OCI-LY7 (cell line): ENCODE measurements at regions not wholly inside any gene's neighbourhood (a gene's known extent, or its start where the extent isn't known, plus 50 kb on each side); places are given as distances from the start of the nearest gene placed in this dataset.

Experiments used
- BruUV-seq: library from RNA; stranded (reverse); fragments of 400-500 nt; replicated peaks from 2 replicates; lab custom pipeline; 2021; lab: Mats Ljungman, UMichigan
- CTCF ChIA-PET: fragments of 300-600 bp; sonication (Branson Sonifier 250); formaldehyde crosslinking; loops from one replicate; lab custom pipeline; 2022; ENCODE audit warnings: antibody characterized with exemption; ENCODE audit not compliant: unreplicated experiment; lab: Charles Lee
- POLR2A ChIA-PET: fragments of 300-600 bp; sonication (Branson Sonifier 250); formaldehyde crosslinking; loops from one replicate; lab custom pipeline; 2022; ENCODE audit warnings: antibody characterized with exemption; lab: Charles Lee
- DNase-seq: peaks from one replicate; pipeline ENCODE4 v3.0.0-alpha.2; 2015; ENCODE audit warnings: low spot score
- H2AFZ ChIP-seq: fragments of 200-600 bp; sonication (generic), shearing (Covaris generic); 2 replicates; pipeline ENCODE4 v1.6.1; 2014; ENCODE audit warnings: mild to moderate bottlenecking, antibody characterized with exemption, low read length, moderate library complexity
- H3K27ac ChIP-seq: fragments of 200-600 bp; sonication (generic); 2 replicates; pipeline ENCODE4 v1.5.1; 2014; ENCODE audit warnings: mixed run types, low read depth, mild to moderate bottlenecking, moderate library complexity, low read length, inconsistent platforms; ENCODE audit not compliant: poor library complexity, severe bottlenecking
- H3K36me3 ChIP-seq: fragments of 200-600 bp; sonication (generic); 2 replicates; pipeline ENCODE4 v1.6.1; 2014; ENCODE audit warnings: mild to moderate bottlenecking, antibody characterized with exemption, low read length, moderate library complexity, mixed read lengths; ENCODE audit not compliant: insufficient read depth
- H3K4me1 ChIP-seq: fragments of 200-600 bp; sonication (generic); 2 replicates; pipeline ENCODE4 v1.5.1; 2014; ENCODE audit warnings: mild to moderate bottlenecking, low read length; ENCODE audit not compliant: insufficient read depth, poor library complexity, severe bottlenecking
- H3K4me2 ChIP-seq: fragments of 200-600 bp; sonication (generic); 2 replicates; pipeline ENCODE4 v1.6.1; 2014; ENCODE audit warnings: mild to moderate bottlenecking, low read length
- H3K4me3 ChIP-seq: fragments of 200-600 bp; sonication (generic); 2 replicates; pipeline ENCODE4 v1.5.1; 2014; ENCODE audit warnings: mild to moderate bottlenecking, low read depth, low read length; ENCODE audit not compliant: poor library complexity, severe bottlenecking
- H3K79me2 ChIP-seq: fragments of 200-600 bp; sonication (generic); 2 replicates; pipeline ENCODE4 v1.6.1; 2016; ENCODE audit warnings: low read depth, mild to moderate bottlenecking, low read length, moderate library complexity, mixed read lengths; ENCODE audit not compliant: insufficient read depth
- H3K9me2 ChIP-seq: fragments of 200-600 bp; sonication (generic); 2 replicates; pipeline ENCODE4 v1.6.1; 2016; ENCODE audit warnings: mild to moderate bottlenecking, low read length, mixed read lengths; ENCODE audit not compliant: insufficient read depth
- H3K9me3 ChIP-seq: fragments of 200-600 bp; sonication (generic); 2 replicates; pipeline ENCODE4 v1.6.1; 2014; ENCODE audit warnings: mild to moderate bottlenecking, mixed run types, low read length, mixed read lengths
- H4K20me1 ChIP-seq: fragments of 200-600 bp; sonication (generic); 2 replicates; pipeline ENCODE4 v1.6.1; 2014; ENCODE audit warnings: mild to moderate bottlenecking, antibody characterized with exemption, low read length, moderate library complexity, mixed read lengths; ENCODE audit not compliant: insufficient read depth
- EZH2phosphoT487 ChIP-seq: fragments of 200-600 bp; sonication (generic); IDR thresholded peaks from 2 replicates; pipeline ENCODE4 v1.6.1; 2018; ENCODE audit warnings: low read depth, borderline replicate concordance, mild to moderate bottlenecking, mixed run types, antibody characterized with exemption, low read length, moderate library complexity, mixed read lengths
- intact Hi-C: fragments of 100-400 bp; cut with micrococcal nuclease; formaldehyde crosslinking; loops from one replicate; pipeline ENCODE4 v1.10.0; 2022; ENCODE audit not compliant: unreplicated experiment
- TF ChIP-seq, protein P1 (sequence below): fragments of 200-600 bp; sonication (generic); conservative IDR thresholded peaks from 2 replicates; pipeline ENCODE4 v1.5.1; 2014; ENCODE audit warnings: mild to moderate bottlenecking, antibody characterized with exemption, low read length, moderate library complexity, mixed read lengths

DNA sequence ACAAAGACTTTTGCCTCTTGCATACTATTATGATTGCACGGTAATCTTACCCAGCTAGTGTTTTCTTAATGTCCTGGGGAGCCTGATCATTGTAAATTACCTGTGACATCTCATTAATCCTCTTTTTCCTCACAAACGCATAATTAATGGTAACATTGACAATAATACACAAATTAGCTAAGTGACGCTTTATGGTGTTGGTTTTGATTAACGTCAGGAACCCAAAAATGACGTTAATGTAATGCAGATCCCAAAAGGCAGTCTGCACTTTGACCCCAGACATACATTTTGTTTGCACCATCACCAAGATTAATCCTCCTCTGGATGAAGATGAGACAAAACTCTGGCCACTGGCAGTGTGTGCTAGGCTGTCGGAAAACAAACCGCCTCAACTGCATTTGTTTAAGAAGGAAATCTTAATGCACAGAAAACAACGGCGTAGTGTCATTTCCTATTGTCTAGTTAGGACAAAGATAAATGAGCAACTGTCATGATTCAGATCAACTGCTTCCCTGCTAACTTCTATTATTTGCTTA lies 83.9 kb upstream of the CDIN1 start:
- no peak overlapping the region for H2AFZ ChIP-seq
- intact Hi-C loops, result no loop called here
- no peaks in the 10 kb centered on the region for H3K9me2 ChIP-seq
- ChIA-PET POLR2A (no interaction called here), CTCF (no interaction called here)
- no TSS peak for BruUV-seq
- H3K79me2 ChIP-seq, result no peaks in the 10 kb centered on the region
- DNase-seq, result no peak
- no peak overlapping the region for H3K4me3 ChIP-seq
- no peaks in the 10 kb centered on the region for H3K4me1 ChIP-seq
- no peak for TF ChIP-seq EZH2phosphoT487
- TF ChIP-seq, protein P1, sequence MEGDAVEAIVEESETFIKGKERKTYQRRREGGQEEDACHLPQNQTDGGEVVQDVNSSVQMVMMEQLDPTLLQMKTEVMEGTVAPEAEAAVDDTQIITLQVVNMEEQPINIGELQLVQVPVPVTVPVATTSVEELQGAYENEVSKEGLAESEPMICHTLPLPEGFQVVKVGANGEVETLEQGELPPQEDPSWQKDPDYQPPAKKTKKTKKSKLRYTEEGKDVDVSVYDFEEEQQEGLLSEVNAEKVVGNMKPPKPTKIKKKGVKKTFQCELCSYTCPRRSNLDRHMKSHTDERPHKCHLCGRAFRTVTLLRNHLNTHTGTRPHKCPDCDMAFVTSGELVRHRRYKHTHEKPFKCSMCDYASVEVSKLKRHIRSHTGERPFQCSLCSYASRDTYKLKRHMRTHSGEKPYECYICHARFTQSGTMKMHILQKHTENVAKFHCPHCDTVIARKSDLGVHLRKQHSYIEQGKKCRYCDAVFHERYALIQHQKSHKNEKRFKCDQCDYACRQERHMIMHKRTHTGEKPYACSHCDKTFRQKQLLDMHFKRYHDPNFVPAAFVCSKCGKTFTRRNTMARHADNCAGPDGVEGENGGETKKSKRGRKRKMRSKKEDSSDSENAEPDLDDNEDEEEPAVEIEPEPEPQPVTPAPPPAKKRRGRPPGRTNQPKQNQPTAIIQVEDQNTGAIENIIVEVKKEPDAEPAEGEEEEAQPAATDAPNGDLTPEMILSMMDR, result no peak
- no peak overlapping the region for H3K27ac ChIP-seq
- no peak overlapping the region for H3K4me2 ChIP-seq
- H4K20me1 ChIP-seq, result no peaks in the 10 kb centered on the region
- H3K9me3 ChIP-seq, result no peaks in the 10 kb centered on the region
- H3K36me3 ChIP-seq, result no peaks in the 10 kb centered on the region

DNA sequence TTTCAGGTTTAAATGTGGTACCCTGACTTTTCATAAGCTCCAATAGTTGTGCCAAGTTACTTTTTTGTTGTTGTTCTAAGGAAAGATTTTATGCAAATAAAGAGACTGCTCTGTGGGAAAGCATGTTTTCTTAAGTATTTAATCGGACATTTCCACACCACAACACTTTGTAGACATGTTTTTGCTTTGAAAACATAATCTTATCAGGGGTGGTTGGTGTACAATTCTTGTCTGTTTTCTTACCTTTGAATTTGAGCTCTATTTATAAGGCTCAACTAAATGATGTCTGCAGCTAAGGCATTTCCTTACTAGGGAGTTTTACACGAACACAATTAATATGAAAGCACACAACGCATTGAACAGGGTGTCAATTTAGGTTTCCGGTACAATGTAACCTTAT lies 81.5 kb upstream of the CDIN1 start:
- Histone ChIP-seq H3K79me2 (no peaks in the 10 kb centered on the region), H3K27ac (no peak overlapping the region), H2AFZ (no peak overlapping the region), H3K4me1 (no peaks in the 10 kb centered on the region), H3K9me3 (no peaks in the 10 kb centered on the region), H3K9me2 (no peaks in the 10 kb centered on the region), H3K36me3 (no peaks in the 10 kb centered on the region), H4K20me1 (no peaks in the 10 kb centered on the region), H3K4me3 (no peak overlapping the region), H3K4me2 (no peak overlapping the region)
- TF ChIP-seq EZH2phosphoT487, result no peak
- TF ChIP-seq, protein P1, result no peak
- no peak for DNase-seq
- POLR2A ChIA-PET, result interaction anchor here (0.5 kb wide), 1 partner anchor 1209 kb away, joined by 4 read pairs; no protein-coding TSS in a partner anchor
- intact Hi-C loops, result no loop called here
- CTCF ChIA-PET, result no interaction called here
- no TSS peak for BruUV-seq

DNA sequence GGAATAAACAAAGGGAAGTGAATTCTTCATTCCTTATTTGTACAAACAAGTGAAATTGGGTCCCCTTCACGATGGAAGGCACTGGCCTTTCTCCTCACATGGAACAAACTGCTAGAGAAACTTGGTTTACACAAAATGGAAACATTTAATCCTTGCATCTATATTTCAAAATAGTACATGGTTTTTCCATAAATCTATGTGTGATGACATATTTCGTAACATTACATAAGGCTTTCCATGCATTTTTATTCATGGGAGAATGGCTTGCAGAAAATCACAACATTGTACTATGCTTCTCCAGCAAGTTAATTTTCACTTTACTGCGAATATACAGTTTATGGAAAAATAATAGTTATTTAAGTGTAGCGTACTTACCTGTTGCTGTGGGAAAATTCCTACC lies 81.0 kb upstream of the CDIN1 start:
- Histone ChIP-seq H3K4me3 (no peak overlapping the region), H3K9me3 (no peaks in the 10 kb centered on the region), H3K27ac (no peak overlapping the region), H3K9me2 (no peaks in the 10 kb centered on the region), H3K4me1 (no peaks in the 10 kb centered on the region), H3K4me2 (no peak overlapping the region), H3K36me3 (no peaks in the 10 kb centered on the region), H2AFZ (no peak overlapping the region), H3K79me2 (no peaks in the 10 kb centered on the region), H4K20me1 (no peaks in the 10 kb centered on the region)
- TF ChIP-seq, protein P1, result no peak
- no peak for TF ChIP-seq EZH2phosphoT487
- ChIA-PET POLR2A (interaction anchor here (1.6 kb wide), 1 partner anchor 9 kb away, joined by 4 read pairs; no protein-coding TSS in a partner anchor), CTCF (no interaction called here)
- no TSS peak for BruUV-seq
- intact Hi-C loops, result no loop called here
- no peak for DNase-seq
